Neural cell (in vitro differentiated cells): ENCODE measurements at regions not wholly inside any gene's neighbourhood (a gene's known extent, or its start where the extent isn't known, plus 50 kb on each side); places are given as distances from the start of the nearest gene placed in this dataset.

Experiments
- H2AFZ ChIP-seq: fragments of 200-600, 300-800 bp; sonication (generic), shearing (Covaris generic); 2 replicates; pipeline ENCODE4 v1.6.0; 2014; ENCODE audit warnings: low read depth, mild to moderate bottlenecking, antibody characterized with exemption, low read length, moderate library complexity
- H3F3A ChIP-seq: fragments of 200-600 bp; shearing (Covaris generic); 2 replicates; pipeline ENCODE4 v1.6.1; 2016; ENCODE audit warnings: mild to moderate bottlenecking, moderate library complexity, mixed read lengths, antibody characterized with exemption, low read length; ENCODE audit not compliant: insufficient read depth, poor library complexity, severe bottlenecking
- H3K27ac ChIP-seq: fragments of 200-600, 300-800 bp; sonication (generic), shearing (Covaris generic); 2 replicates; pipeline ENCODE4 v1.5.1; 2014; ENCODE audit warnings: mild to moderate bottlenecking, low read length, moderate library complexity
- H3K27me3 ChIP-seq: fragments of 300-800, 200-600 bp; sonication (generic), shearing (Covaris generic); 2 replicates; pipeline ENCODE4 v1.6.0; 2014; ENCODE audit warnings: mild to moderate bottlenecking, low read depth, low read length, moderate library complexity; ENCODE audit not compliant: insufficient read depth
- H3K36me3 ChIP-seq: fragments of 300-800, 200-600 bp; sonication (generic), shearing (Covaris generic); 2 replicates; pipeline ENCODE4 v1.5.1; 2014; ENCODE audit warnings: mild to moderate bottlenecking, antibody characterized with exemption, low read length, moderate library complexity; ENCODE audit not compliant: insufficient read depth
- H3K4me2 ChIP-seq: fragments of 300-800, 200-600 bp; sonication (generic), shearing (Covaris generic); 2 replicates; pipeline ENCODE4 v1.6.0; 2014; ENCODE audit warnings: mild to moderate bottlenecking, low read length
- H3K4me3 ChIP-seq: fragments of 300-800, 200-600 bp; sonication (generic), shearing (Covaris generic); 2 replicates; pipeline ENCODE4 v1.5.1; 2014; ENCODE audit warnings: mild to moderate bottlenecking, low read length, moderate library complexity
- H3K79me2 ChIP-seq: fragments of 200-600 bp; shearing (Covaris generic); replicated peaks from 2 replicates; pipeline ENCODE4 v1.6.0; 2014; ENCODE audit warnings: mild to moderate bottlenecking, low read length, moderate library complexity; ENCODE audit not compliant: insufficient read depth
- H3K9ac ChIP-seq: fragments of 300-800, 200-600 bp; sonication (generic), shearing (Covaris generic); 2 replicates; pipeline ENCODE4 v1.6.1; 2016; ENCODE audit warnings: mild to moderate bottlenecking, low read length, mixed read lengths
- H3K9me2 ChIP-seq: fragments of 200-600 bp; shearing (Covaris generic); 2 replicates; pipeline ENCODE4 v1.6.1; 2016; ENCODE audit warnings: mild to moderate bottlenecking, low read length, mixed read lengths; ENCODE audit not compliant: insufficient read depth
- H3K9me3 ChIP-seq: fragments of 200-600, 300-800 bp; sonication (generic), shearing (Covaris generic); 2 replicates; pipeline ENCODE4 v1.6.1; 2016; ENCODE audit warnings: mild to moderate bottlenecking, mixed run types, low read length, moderate library complexity, mixed read lengths
- H4K20me1 ChIP-seq: fragments of 200-600 bp; shearing (Covaris generic); 2 replicates; pipeline ENCODE4 v1.6.1; 2016; ENCODE audit warnings: mild to moderate bottlenecking, mixed run types; ENCODE audit not compliant: insufficient read depth
- CTCF ChIP-seq: fragments of 450-650 bp; IDR thresholded peaks from 2 replicates; pipeline ENCODE4 v1.5.1; 2014; ENCODE audit warnings: antibody characterized with exemption, mild to moderate bottlenecking, moderate library complexity; ENCODE audit not compliant: poor library complexity, severe bottlenecking
- EP300 ChIP-seq: fragments of 450-650 bp; conservative IDR thresholded peaks from 2 replicates; pipeline ENCODE4 v1.6.1; 2014; ENCODE audit warnings: antibody characterized with exemption, mild to moderate bottlenecking, moderate library complexity; ENCODE audit not compliant: poor library complexity, severe bottlenecking
- EZH2 ChIP-seq: fragments of 200-600, 300-800 bp; shearing (Covaris generic), sonication (generic); IDR thresholded peaks from 2 replicates; pipeline ENCODE4 v1.6.1; 2014; ENCODE audit warnings: antibody characterized with exemption, low read length, borderline replicate concordance, mild to moderate bottlenecking; ENCODE audit not compliant: insufficient read depth, poor library complexity, severe bottlenecking
- MXI1 ChIP-seq: fragments of 450-650 bp; conservative IDR thresholded peaks from 2 replicates; pipeline ENCODE4 v1.6.1; 2014; ENCODE audit warnings: antibody characterized with exemption, mild to moderate bottlenecking; ENCODE audit not compliant: poor library complexity, severe bottlenecking
- POLR2AphosphoS5 ChIP-seq: IDR thresholded peaks from 2 replicates; pipeline ENCODE4 v1.6.1; 2012
- RAD21 ChIP-seq: fragments of 450-650 bp; conservative IDR thresholded peaks from 2 replicates; pipeline ENCODE4 v1.6.1; 2014; ENCODE audit warnings: antibody characterized with exemption, mild to moderate bottlenecking, moderate library complexity
- REST ChIP-seq: IDR thresholded peaks from 2 replicates; pipeline ENCODE4 v1.6.1; 2012; ENCODE audit warnings: borderline replicate concordance
- SMC3 ChIP-seq: fragments of 450-650 bp; conservative IDR thresholded peaks from 2 replicates; pipeline ENCODE4 v1.6.1; 2014; ENCODE audit warnings: antibody characterized with exemption, mild to moderate bottlenecking, moderate library complexity; ENCODE audit not compliant: poor library complexity
- TAF1 ChIP-seq: IDR thresholded peaks from 2 replicates; pipeline ENCODE4 v1.6.1; 2012; ENCODE audit warnings: low read depth

GRCh38 chr5:109922381-109922995 lies 232.8 kb downstream of the MAN2A1 start:
- Histone ChIP-seq H3F3A (no peaks in the 10 kb centered on the region), H3K27me3 (no peaks in the 10 kb centered on the region), H4K20me1 (no peaks in the 10 kb centered on the region), H3K9me2 (no peaks in the 10 kb centered on the region), H3K4me2 (no peak overlapping the region), H3K79me2 (no peaks in the 10 kb centered on the region), H3K4me3 (no peak overlapping the region), H3K9ac (no peak overlapping the region), H3K27ac (no peak overlapping the region), H3K36me3 (no peaks in the 10 kb centered on the region), H3K9me3 (no peaks in the 10 kb centered on the region), H2AFZ (no peak overlapping the region)
- no peak for TF ChIP-seq MXI1
- no peak for TF ChIP-seq REST

- no peaks in the 10 kb centered on the region for H3K9me3 ChIP-seq
- no peak overlapping the region for H3K27ac ChIP-seq
- no peaks in the 10 kb centered on the region for H3K36me3 ChIP-seq
- no peaks in the 10 kb centered on the region for H3K27me3 ChIP-seq
- no peak overlapping the region for H3K4me3 ChIP-seq
- H3K9ac ChIP-seq = no peak overlapping the region
- no peaks in the 10 kb centered on the region for H3K9me2 ChIP-seq
- H4K20me1 ChIP-seq = no peaks in the 10 kb centered on the region
- H3K79me2 ChIP-seq = no peaks in the 10 kb centered on the region
- H3F3A ChIP-seq = no peaks in the 10 kb centered on the region
- no peak overlapping the region for H2AFZ ChIP-seq
- no peak overlapping the region for H3K4me2 ChIP-seq
- TF ChIP-seq EZH2 (no peak), POLR2AphosphoS5 (no peak), CTCF (no peak), EP300 (no peak), MXI1 (no peak), SMC3 (no peak), RAD21 (no peak), TAF1 (no peak), REST (no peak)
These were observed 233.5 kb downstream of the MAN2A1 start for GRCh38 chr5:109923205-109923604.
